WERI-Rb-1 (cell line): ENCODE measurements at regions not wholly inside any gene's neighbourhood (a gene's known extent, or its start where the extent isn't known, plus 50 kb on each side); places are given as distances from the start of the nearest gene placed in this dataset.
A peak's percentile ranks its signal among the peaks of the same experiment; 100 is the strongest.
"Not testable (repeated sequence)": the region's sequence is repeated elsewhere in the genome, so short reads cannot be mapped to it uniquely, and the experiment has no call there.

Source experiments
- DNase-seq: peaks from one replicate; pipeline ENCODE4 v3.0.0-alpha.2; 2020
- H3K27ac ChIP-seq: fragments of 250-450 bp; sonication (Bioruptor Pico); 2 replicates; pipeline ENCODE4 v1.5.1; 2020; ENCODE audit warnings: mild to moderate bottlenecking, moderate library complexity
- H3K27me3 ChIP-seq: fragments of 250-450 bp; sonication (Bioruptor Pico); 2 replicates; pipeline ENCODE4 v1.5.1; 2021; ENCODE audit warnings: mild to moderate bottlenecking, low read depth, moderate library complexity; ENCODE audit not compliant: insufficient read depth, severe bottlenecking
- H3K36me3 ChIP-seq: fragments of 250-450 bp; sonication (Bioruptor Pico); 2 replicates; pipeline ENCODE4 v1.5.1; 2020; ENCODE audit warnings: mild to moderate bottlenecking, moderate library complexity
- H3K4me3 ChIP-seq: 2 replicates; pipeline ENCODE4 v1.5.1; 2011; ENCODE audit warnings: low read depth, mild to moderate bottlenecking, control low read depth, low read length
- H3K9me3 ChIP-seq: fragments of 250-450 bp; sonication (Bioruptor Pico); 2 replicates; pipeline ENCODE4 v1.5.1; 2021; ENCODE audit warnings: mild to moderate bottlenecking, moderate library complexity; ENCODE audit not compliant: severe bottlenecking
- TF ChIP-seq, protein P1 (sequence below): IDR thresholded peaks from 2 replicates; pipeline ENCODE4 v1.5.1; 2011; ENCODE audit warnings: low read depth, mild to moderate bottlenecking, control low read depth, inconsistent platforms, low read length

DNA sequence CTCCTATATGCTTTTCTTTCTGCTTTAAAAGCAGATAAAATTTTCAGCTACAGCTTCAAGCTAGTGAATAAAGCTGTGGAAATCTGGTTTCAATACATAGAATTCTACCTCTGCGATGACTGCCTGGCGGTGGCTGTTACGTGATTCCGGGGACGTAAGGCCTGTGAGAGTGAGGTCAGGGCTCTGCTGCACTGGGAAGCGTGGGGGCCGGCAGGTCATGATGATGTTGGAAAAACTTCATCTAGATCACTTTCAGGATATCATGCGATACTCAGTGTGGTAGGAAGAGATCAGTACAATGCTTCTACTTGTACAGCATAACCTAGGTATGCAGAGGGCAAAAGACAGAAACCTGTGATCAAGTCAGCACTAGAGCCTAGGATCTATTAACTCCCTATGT lies 546.8 kb upstream of the B3GAT1 start:
- Histone ChIP-seq H3K27me3 (no peaks in the 10 kb centered on the region), H3K36me3 (no peaks in the 10 kb centered on the region)
- DNase-seq, result no peak

DNA sequence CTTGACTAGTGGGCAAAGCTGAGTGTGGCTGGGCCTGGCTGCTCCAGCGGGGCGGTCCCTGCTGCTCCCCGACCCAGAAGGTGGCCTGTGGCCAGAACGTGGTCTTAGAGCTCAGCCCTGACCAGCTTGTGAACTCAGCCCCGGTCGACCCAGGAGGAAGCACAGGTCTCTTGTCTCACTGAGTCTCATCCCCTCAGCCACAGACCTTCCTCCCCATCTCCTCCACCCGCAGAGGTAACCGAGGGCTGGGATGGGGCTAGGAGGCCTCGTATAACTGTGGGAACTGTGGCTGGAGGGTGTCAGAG lies 546.2 kb upstream of the B3GAT1 start:
- DNase-seq, result no peak
- Histone ChIP-seq H3K27me3 (no peaks in the 10 kb centered on the region), H3K9me3 (no peaks in the 10 kb centered on the region), H3K4me3 (no peak overlapping the region), H3K27ac (no peak overlapping the region), H3K36me3 (no peaks in the 10 kb centered on the region)
- TF ChIP-seq, protein P1, sequence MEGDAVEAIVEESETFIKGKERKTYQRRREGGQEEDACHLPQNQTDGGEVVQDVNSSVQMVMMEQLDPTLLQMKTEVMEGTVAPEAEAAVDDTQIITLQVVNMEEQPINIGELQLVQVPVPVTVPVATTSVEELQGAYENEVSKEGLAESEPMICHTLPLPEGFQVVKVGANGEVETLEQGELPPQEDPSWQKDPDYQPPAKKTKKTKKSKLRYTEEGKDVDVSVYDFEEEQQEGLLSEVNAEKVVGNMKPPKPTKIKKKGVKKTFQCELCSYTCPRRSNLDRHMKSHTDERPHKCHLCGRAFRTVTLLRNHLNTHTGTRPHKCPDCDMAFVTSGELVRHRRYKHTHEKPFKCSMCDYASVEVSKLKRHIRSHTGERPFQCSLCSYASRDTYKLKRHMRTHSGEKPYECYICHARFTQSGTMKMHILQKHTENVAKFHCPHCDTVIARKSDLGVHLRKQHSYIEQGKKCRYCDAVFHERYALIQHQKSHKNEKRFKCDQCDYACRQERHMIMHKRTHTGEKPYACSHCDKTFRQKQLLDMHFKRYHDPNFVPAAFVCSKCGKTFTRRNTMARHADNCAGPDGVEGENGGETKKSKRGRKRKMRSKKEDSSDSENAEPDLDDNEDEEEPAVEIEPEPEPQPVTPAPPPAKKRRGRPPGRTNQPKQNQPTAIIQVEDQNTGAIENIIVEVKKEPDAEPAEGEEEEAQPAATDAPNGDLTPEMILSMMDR, result no peak

More for the DNA sequence above, 546.8 kb upstream of the B3GAT1 start:
- Histone ChIP-seq H3K27ac (no peak overlapping the region), H3K9me3 (no peaks in the 10 kb centered on the region), H3K4me3 (no peak overlapping the region)
- TF ChIP-seq, protein P1, result no peak

DNA sequence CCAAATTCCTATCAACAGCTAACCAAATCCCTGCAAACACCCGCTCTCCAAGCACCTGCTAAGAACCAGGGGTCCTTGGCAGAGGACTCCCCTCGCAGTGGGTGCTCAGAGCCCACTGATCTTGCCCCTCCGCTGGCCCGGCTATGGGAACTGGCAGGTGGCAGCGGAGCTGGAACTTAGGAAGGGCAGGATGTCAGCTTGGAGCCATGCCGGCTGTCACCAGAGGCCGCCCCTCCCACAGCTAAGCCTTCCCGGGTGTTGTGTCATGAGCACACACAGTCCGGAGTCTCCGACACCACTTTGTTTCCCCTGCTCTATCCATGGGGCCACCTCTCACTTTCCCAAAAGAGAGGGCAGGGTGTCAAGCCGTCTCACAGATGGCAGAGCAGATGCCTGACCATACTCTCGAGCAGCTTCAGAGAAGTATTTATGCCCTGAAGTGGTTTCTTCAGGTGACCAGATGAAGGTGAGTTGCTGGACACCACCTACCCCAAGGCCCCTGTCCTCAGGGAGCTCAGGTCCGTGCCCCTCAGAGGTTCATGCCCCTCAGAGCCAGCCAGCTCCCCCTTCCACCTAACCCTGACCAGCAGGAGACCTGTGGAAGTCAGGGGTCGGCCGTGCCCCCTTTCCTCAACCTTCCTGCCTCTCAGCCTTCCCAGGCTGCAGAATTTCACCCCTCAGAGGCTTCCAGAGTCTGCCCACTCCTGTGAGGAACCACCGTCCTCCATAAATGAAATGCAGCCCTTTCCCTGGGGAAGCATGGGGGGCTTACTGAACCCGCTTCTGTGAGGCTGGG lies 545.7 kb upstream of the B3GAT1 start:
- DNase-seq, result peak; percentile 67
- H3K27ac ChIP-seq, result no peak overlapping the region
- H3K4me3 ChIP-seq, result peak overlapping the region; percentile 1; the same call in 1 of the 2 replicates
- no peaks in the 10 kb centered on the region for H3K9me3 ChIP-seq
- H3K36me3 ChIP-seq, result no peaks in the 10 kb centered on the region
- no peaks in the 10 kb centered on the region for H3K27me3 ChIP-seq
- TF ChIP-seq, protein P1, result peak; percentile 35; the same call in 1 of the 2 replicates

DNA sequence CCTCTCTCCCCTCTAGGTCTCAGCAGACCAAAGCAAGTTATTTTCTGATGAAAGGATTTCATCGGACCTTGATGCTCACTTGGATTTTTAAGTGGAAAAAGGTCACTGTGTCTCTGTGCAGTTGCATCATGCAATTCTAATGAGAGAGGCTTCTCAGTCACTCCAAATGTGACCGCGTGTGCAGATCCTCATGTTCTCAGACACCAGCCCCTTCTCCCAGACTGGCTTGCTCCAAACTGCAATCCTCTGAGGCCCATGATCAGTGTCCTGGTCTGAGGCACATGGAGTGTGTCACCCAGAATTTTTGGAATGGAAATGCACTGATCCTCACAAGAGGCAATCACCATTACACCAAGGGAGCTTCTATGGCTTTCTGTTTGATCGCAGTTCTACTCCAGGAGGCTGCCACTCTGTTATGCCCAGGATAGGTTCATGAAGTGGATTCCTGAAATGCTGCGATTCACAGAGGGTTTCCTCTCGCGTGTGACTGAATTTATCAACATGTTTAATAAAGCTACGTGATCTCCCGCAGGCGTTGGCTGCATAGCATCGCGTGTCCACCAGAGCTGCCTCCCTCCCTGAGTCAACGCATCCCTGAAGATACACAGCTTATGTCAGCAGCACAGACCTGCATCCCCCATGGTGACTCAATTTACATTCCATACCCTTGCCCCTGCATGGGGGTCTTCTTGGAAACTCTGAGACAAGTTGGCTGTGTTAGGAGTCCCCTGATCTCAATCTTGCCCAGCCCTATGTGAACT lies 544.6 kb upstream of the B3GAT1 start:
- TF ChIP-seq, protein P1, result no peak
- Histone ChIP-seq H3K9me3 (no peaks in the 10 kb centered on the region), H3K27ac (no peak overlapping the region), H3K27me3 (no peaks in the 10 kb centered on the region), H3K4me3 (no peak overlapping the region), H3K36me3 (no peaks in the 10 kb centered on the region)
- no peak for DNase-seq

DNA sequence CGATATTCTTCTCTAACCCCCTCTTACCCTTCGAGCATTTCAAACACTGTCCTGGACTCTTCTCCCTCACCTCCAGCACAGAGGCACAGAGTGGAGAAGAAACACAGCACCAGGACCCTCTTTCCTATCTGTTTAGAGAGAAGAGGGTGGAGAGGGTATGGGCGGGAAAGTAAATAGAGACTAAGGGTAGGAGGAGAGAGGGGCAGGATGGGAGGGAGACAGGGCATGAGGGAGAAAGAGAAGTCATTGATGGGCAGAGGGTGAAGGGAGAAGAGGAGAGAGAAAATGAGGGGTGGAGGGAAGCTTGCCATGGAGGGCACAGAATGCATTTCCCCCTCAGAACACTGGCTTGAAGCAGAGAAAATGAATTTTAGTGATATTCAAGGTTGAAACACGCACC lies 543.9 kb upstream of the B3GAT1 start:
- not testable (repeated sequence) for H3K36me3 ChIP-seq, H3K9me3 ChIP-seq, H3K27me3 ChIP-seq, H3K27ac ChIP-seq, H3K4me3 ChIP-seq, DNase-seq

DNA sequence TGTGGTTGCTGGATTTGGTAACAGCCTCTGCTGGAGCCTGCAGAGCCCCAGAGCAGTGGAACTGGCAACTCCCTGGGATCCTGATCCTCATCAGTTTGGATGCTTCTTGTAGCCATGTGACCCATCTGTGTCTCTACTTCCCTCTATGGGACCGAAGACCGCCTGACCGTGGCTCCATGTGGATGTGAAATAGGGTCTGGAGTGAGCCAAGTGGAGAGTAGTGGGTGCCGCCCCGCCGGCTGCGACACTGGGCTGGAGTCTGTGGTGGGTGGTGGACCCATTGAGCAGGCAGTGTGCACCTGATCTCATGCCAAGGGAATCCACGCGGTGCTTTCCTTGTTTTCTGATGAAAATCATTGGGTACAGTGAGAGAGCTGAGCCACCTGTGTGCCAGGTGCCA lies 543.2 kb upstream of the B3GAT1 start:
- TF ChIP-seq, protein P1, result no peak
- H3K36me3 ChIP-seq, result no peaks in the 10 kb centered on the region
- H3K27me3 ChIP-seq, result no peaks in the 10 kb centered on the region
- H3K9me3 ChIP-seq, result no peaks in the 10 kb centered on the region
- no peak for DNase-seq
- no peak overlapping the region for H3K4me3 ChIP-seq
- no peak overlapping the region for H3K27ac ChIP-seq

DNA sequence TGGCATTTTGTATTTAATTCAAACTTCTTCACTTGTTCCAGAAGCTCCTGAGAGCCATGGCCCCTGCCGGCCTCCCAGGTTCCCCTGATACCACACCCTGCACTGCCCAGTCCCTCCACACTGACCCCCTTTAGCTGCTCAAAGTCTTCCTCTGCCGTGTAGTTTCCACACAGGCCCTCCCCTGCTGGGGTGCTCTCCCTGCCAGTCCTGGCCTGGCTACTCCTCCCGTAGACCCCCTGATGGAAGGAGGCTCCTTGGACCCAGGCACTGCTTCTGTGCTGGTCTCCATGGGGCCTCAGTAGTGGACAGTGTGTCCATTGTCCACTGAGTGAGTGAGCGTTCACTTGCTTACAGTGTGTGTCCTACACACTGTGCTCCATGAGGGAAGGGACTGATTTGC lies 542.4 kb upstream of the B3GAT1 start:
- not testable (repeated sequence) for H3K4me3 ChIP-seq, DNase-seq, H3K27ac ChIP-seq

DNA sequence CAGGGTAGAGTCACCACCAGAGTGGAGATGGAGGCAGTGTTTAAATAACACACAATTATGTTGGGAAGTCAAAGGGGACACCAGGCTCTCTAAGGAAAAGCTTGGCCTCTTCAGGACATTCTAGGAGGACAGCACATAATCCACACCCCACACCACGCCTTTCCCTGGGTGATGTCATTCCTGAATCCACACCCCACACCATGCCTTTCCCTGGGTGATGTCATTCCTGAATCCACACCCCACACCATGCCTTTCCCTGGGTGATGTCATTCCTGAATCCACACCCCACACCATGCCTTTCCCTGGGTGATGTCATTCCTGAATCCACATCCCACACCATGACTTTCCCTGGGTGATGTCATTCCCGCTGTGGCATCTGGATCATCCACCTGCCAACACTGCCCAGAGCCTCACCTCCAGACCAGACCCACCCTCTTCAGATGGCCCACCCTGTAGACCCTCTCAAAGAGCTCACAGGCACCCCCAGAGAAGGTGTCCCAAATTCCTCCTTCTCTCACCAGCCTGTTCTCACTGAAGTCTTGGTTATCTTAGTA lies 541.5 kb upstream of the B3GAT1 start:
- H3K36me3 ChIP-seq, H3K27ac ChIP-seq, H3K4me3 ChIP-seq, DNase-seq, H3K9me3 ChIP-seq: not testable (repeated sequence)
- H3K27me3 ChIP-seq, result peaks cover 10% of the 10 kb centered on the region

More for the DNA sequence above, 542.4 kb upstream of the B3GAT1 start:
- not testable (repeated sequence) for H3K9me3 ChIP-seq, H3K27me3 ChIP-seq, H3K36me3 ChIP-seq
